ENCODE measurements at regions not wholly inside any gene's neighbourhood (a gene's known extent, or its start where the extent isn't known, plus 50 kb on each side); places are given as distances from the start of the nearest gene placed in this dataset.

DNA sequence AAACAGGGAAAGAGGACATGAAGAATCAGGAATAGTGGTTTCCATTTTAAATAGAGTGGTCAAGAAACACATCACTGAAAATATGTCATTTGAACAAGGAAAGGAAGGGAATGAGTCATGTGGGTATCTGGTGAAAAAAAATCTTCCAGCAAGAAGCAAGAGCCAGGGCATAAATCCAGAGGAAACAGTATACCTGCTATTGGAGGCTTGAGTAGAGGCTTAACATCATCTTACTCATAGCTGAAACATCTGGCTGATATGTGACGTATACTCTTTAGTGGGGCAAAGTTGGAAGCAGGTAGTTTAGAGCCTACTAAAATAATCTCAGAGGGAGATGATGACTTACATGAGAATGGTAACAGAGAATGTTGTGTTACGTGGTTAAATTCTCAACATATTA is 517.2 kb downstream of the CAAP1 start:
- Histone ChIP-seq H3K9ac (ENCODE audit: insufficient read depth in 1 of 2, low read length in 2 of 2) (no peak overlapping the region), H3K27me3 (ENCODE audit: control insufficient read depth in 3 of 3, insufficient read depth in 3 of 3, low read length in 2 of 3) (no peaks in the 10 kb centered on the region), H3K4me1 (ENCODE audit: control insufficient read depth in 5 of 5, insufficient read depth in 5 of 5, low read length in 5 of 5) (no peaks in the 10 kb centered on the region), H3K36me3 (ENCODE audit: control insufficient read depth in 4 of 4, insufficient read depth in 4 of 4, low read length in 4 of 4) (no peaks in the 10 kb centered on the region), H3K9me3 (ENCODE audit: control insufficient read depth in 4 of 4, insufficient read depth in 3 of 4, low read length in 3 of 4) (no peaks in the 10 kb centered on the region), H3K27ac (ENCODE audit: low read depth in 1 of 2, low read length in 1 of 2) (no peak overlapping the region), H3K4me3 (no peak overlapping the region)
- WGBS, 2 donors, result 91 to 94% methylated on average over 2 of the region's 2 CpGs
- DNase-seq, result no peak
- TF ChIP-seq, protein P1, sequence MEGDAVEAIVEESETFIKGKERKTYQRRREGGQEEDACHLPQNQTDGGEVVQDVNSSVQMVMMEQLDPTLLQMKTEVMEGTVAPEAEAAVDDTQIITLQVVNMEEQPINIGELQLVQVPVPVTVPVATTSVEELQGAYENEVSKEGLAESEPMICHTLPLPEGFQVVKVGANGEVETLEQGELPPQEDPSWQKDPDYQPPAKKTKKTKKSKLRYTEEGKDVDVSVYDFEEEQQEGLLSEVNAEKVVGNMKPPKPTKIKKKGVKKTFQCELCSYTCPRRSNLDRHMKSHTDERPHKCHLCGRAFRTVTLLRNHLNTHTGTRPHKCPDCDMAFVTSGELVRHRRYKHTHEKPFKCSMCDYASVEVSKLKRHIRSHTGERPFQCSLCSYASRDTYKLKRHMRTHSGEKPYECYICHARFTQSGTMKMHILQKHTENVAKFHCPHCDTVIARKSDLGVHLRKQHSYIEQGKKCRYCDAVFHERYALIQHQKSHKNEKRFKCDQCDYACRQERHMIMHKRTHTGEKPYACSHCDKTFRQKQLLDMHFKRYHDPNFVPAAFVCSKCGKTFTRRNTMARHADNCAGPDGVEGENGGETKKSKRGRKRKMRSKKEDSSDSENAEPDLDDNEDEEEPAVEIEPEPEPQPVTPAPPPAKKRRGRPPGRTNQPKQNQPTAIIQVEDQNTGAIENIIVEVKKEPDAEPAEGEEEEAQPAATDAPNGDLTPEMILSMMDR (IDR thresholded peaks at IDR 0.05; ENCODE audit: control extremely low read depth, extremely low read depth), result no peak
- no peak for ATAC-seq (ENCODE audit: insufficient read depth, low FRiP score)

DNA sequence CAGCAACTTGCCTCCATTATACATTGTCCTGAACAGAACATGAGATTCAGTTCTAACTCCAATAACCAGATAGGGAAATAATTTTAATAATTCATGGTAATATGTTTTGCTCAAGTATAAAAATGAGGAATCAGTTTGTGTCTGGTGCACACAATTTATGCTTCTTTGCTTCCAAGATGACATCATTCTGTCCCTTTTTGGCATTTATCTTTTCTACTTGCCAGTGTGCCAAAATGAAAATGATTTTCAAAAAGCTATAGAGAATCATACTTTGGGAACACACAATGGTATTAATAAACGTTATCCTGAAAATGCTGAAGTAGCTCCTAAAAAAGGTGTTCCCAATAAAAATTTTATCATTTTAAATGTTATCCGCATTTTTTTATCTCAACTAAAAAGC is 519.0 kb downstream of the CAAP1 start:
- Histone ChIP-seq H3K9me3 (ENCODE audit: control insufficient read depth in 4 of 4, insufficient read depth in 3 of 4, low read length in 3 of 4) (no peaks in the 10 kb centered on the region), H3K27ac (ENCODE audit: low read depth in 1 of 2, low read length in 1 of 2) (no peak overlapping the region), H3K9ac (ENCODE audit: insufficient read depth in 1 of 2, low read length in 2 of 2) (no peak overlapping the region), H3K27me3 (ENCODE audit: control insufficient read depth in 3 of 3, insufficient read depth in 3 of 3, low read length in 2 of 3) (no peaks in the 10 kb centered on the region), H3K36me3 (ENCODE audit: control insufficient read depth in 4 of 4, insufficient read depth in 4 of 4, low read length in 4 of 4) (no peaks in the 10 kb centered on the region), H3K4me1 (ENCODE audit: control insufficient read depth in 5 of 5, insufficient read depth in 5 of 5, low read length in 5 of 5) (no peaks in the 10 kb centered on the region), H3K4me3 (no peak overlapping the region)
- no peak for ATAC-seq (ENCODE audit: insufficient read depth, low FRiP score)
- no peak for DNase-seq
- WGBS, 2 donors, result 94% methylated on average over 2 of the region's 2 CpGs
- TF ChIP-seq, protein P1 (IDR thresholded peaks at IDR 0.05; ENCODE audit: control extremely low read depth, extremely low read depth), result no peak

DNA sequence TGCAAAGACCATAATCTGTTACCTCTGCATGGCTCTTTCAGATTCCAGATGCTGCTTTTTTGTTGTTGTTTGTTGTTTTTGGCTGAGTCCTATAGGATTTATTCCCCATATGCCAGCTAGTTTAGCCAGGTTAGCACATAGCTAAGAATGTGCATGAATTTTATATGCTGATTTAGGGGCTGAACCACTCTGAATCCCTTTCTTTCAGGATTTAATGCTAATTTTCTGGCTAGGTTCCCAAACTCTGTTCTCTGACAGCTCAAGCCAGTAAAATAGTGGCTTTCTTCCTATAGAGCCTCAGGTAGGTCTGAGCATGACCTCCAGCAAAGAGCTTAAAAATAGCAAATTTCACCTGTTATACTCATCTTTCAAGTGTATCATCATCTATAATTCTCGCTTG is 521.4 kb downstream of the CAAP1 start:
- no peak for ATAC-seq (ENCODE audit: insufficient read depth, low FRiP score)
- DNase-seq, result no peak
- Histone ChIP-seq H3K27ac (ENCODE audit: low read depth in 1 of 2, low read length in 1 of 2) (no peak overlapping the region), H3K27me3 (ENCODE audit: control insufficient read depth in 3 of 3, insufficient read depth in 3 of 3, low read length in 2 of 3) (no peaks in the 10 kb centered on the region), H3K36me3 (ENCODE audit: control insufficient read depth in 4 of 4, insufficient read depth in 4 of 4, low read length in 4 of 4) (no peaks in the 10 kb centered on the region), H3K4me1 (ENCODE audit: control insufficient read depth in 5 of 5, insufficient read depth in 5 of 5, low read length in 5 of 5) (no peaks in the 10 kb centered on the region), H3K9ac (ENCODE audit: insufficient read depth in 1 of 2, low read length in 2 of 2) (no peak overlapping the region), H3K9me3 (ENCODE audit: control insufficient read depth in 4 of 4, insufficient read depth in 3 of 4, low read length in 3 of 4) (no peaks in the 10 kb centered on the region), H3K4me3 (no peak overlapping the region)
- TF ChIP-seq, protein P1 (IDR thresholded peaks at IDR 0.05; ENCODE audit: control extremely low read depth, extremely low read depth), result no peak
- 88 to 96% methylated on average over 1 of the region's 1 CpG for WGBS, 2 donors

DNA sequence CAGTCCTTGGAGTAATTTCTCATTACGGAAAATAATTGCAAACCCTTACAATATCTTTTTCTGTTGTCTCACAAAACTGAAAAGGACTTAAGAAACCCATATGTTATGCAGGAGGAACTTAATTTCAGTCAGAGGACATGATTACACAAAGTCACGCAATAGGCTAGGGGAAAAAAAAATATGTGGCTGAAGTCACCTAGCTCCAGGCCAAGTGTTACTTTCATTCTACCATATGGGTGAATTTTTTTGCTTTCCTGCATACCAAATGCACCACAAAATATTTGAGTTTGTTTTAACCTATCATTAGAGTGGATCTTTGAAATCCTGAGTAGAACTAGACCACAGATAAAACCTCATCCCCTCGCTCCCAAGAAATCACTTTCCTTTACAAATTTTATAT is 523.5 kb downstream of the CAAP1 start:
- TF ChIP-seq, protein P1 (IDR thresholded peaks at IDR 0.05; ENCODE audit: control extremely low read depth, extremely low read depth), result no peak
- no peaks in the 10 kb centered on the region for H3K36me3 ChIP-seq (ENCODE audit: control insufficient read depth in 4 of 4, insufficient read depth in 4 of 4, low read length in 4 of 4)
- WGBS, 2 donors, result 90 to 92% methylated on average over 3 of the region's 3 CpGs
- no peaks in the 10 kb centered on the region for H3K4me1 ChIP-seq (ENCODE audit: control insufficient read depth in 5 of 5, insufficient read depth in 5 of 5, low read length in 5 of 5)
- no peak overlapping the region for H3K4me3 ChIP-seq
- H3K9me3 ChIP-seq (ENCODE audit: control insufficient read depth in 4 of 4, insufficient read depth in 3 of 4, low read length in 3 of 4), result no peaks in the 10 kb centered on the region
- no peaks in the 10 kb centered on the region for H3K27me3 ChIP-seq (ENCODE audit: control insufficient read depth in 3 of 3, insufficient read depth in 3 of 3, low read length in 2 of 3)
- ATAC-seq (ENCODE audit: insufficient read depth, low FRiP score), result no peak
- no peak overlapping the region for H3K9ac ChIP-seq (ENCODE audit: insufficient read depth in 1 of 2, low read length in 2 of 2)
- no peak for DNase-seq
- H3K27ac ChIP-seq (ENCODE audit: low read depth in 1 of 2, low read length in 1 of 2), result no peak overlapping the region

Data from lung (tissue), 11 donors.